NCI-H1417 (cell line): ENCODE measurements at regions not wholly inside any gene's neighbourhood (a gene's known extent, or its start where the extent isn't known, plus 50 kb on each side); places are given as distances from the start of the nearest gene placed in this dataset.
"Not testable (repeated sequence)": the region's sequence is repeated elsewhere in the genome, so short reads cannot be mapped to it uniquely, and the experiment has no call there.

Experiments used
- DNase-seq, 3 experiments: peaks; one replicate each; lab custom pipeline; 2025; lab: John Stamatoyannopoulos, UW

DNA sequence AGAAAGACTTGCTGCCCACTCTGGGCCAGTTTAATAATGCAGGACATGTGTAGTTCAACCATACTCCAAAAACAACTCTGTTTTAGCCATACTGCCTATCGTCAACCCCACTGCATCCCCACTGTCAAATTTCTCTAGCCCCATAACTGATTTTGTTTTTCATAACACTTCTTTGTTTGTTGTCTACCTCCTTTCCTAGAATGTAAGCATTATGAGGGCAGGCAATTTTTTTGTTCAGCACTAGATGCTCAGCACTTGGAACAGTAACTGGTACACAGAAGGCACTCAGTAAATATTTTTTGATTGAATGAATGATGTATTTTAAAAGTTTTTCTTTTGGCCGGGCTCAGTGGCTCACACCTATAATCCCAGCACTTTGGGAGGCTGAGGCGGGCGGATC, 183.8 kb upstream of the MKLN1 start:
- no peak for DNase-seq

DNA sequence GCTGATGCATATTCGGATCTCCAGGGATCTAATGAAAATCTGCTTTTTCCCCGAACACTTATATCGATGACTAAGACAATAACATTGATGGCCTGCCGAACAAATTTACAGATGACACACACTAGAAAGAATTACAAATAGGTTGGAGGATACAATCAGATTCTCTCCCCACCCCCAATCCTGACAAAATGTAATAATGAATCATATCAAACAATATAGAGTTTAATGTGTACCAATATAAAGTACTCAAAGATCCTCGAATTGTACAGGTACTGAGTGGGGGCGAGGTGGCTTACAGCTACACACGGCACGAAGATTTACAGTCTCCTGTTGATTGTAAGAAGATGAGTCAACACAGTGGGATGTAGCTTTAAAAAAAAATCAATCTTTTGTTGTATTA, 182.7 kb upstream of the MKLN1 start:
- no peak for DNase-seq

DNA sequence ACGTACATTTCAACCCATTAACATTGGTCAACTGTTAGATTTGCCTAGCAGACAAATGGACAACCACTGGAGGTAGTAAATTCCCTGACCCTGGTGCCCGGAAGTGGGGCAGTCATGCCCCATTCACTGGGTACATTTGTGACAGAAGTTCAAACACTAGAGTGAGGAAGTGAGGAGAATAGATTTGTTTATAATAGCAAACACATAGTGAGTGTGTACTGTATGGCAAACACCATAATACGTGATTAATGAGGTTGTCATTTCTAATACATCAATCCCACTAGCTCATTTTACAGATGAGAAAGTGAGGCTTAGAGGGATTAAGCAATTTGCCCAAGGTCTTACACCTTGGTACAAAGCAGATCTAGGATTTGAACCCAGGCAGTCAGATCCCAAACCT, 181.9 kb upstream of the MKLN1 start:
- DNase-seq, result peak in 1 of 3 experiments; percentile 56

DNA sequence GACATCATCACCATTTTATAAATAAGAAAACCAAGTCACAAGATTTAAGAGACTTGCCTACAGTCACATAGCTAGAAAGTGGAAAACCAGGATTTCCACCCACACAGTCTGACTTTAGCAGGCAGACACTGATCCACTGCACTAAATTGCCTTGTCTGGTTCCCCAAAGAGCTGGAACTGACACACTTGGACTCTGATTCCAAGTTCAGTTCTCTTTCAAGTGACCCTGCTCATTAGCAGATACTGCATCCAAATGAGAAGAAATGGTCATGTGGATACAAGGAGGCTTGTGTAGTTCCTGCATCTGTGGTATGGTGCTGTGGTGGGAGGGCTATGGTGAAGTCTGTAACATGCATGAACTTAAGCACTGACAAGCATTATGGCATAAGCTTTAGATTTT, 180.1 kb upstream of the MKLN1 start:
- no peak for DNase-seq

DNA sequence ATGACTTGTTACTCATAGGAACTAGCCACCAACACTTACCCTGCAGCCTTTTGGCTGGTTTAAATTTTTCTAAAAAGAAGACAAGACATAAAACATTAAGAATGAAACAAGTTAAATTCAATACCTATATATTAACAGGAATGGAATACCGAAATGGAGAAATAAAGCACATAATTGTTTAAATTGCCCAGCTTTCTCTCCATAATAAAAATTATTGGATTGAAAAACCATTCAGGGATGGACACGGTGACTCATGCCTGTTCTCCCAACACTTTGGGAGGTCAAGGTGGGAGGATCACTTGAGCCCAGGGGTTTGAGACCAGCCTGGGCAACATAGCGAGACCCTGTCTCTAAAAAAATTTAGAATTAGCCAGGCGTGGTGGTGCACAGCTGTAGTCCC, 179.4 kb upstream of the MKLN1 start:
- DNase-seq, result no peak

DNA sequence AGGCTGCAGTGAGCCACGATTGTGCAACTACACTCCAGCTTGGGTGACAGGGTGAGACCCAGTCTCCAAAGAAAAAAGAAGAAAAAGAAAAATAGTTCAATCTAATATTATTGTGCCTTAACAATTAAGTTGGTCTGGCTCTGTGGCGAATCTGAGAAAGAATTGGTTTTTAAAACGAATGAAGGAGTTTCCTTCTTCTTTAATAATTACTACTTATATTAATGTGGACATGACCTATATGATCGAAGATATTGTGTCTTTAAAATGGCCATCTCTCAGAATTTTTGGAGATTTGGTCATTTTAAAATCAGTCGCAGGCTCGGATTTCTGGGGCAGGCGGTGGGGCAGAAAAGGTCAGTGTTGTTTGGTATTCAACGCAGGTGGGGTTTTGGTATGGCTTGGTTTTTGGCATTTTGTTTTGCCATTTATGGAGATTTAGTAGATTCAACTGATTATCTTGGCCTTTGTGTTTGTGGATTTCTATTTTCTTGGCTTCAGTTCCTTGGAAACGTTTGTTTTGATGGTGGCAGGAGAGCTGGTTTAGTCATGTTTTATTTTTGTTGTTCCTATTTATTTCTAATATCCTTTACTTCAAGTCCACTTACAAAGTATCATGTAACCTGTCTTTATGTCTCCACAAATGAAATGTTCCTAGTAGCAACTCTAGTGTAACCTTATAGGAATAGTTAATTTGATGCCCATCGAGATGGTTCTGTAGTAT, 178.8 kb upstream of the MKLN1 start:
- no peak for DNase-seq

DNA sequence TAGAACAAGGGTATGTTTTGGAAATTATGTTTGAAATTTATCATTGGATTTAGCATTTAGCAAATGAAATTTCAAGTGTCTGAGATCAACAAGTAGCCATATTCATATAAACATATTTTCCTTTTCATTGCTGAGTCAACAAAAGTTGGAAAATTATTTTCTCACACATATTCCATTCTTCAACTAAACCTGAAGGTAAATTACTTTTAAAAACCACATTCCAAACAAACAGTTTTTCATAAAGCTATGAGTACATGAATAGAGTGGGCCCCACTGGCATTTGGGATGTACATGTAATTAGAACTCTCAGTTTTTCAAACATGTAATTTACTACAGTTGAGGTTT, 178.3 kb upstream of the MKLN1 start:
- DNase-seq, result no peak

DNA sequence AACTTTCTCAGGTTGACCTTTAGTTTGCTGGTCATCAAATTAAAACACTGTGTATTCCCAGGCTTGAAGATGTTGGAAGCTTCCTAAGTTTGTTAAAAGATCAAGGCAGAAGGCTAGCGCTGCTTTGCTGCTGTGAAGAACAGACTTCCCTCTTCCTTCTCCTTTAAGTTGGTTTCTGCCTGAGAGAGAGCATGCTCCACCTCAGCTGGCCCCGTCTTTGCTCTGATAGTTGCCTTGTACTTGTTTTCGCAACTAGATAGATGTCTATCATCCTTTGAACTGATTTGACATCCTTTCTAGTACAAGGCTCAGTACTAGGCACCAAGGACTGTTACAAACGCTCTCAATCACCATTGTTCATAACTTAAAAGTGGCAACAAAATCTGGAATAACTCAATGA, 177.8 kb upstream of the MKLN1 start:
- no peak for DNase-seq

DNA sequence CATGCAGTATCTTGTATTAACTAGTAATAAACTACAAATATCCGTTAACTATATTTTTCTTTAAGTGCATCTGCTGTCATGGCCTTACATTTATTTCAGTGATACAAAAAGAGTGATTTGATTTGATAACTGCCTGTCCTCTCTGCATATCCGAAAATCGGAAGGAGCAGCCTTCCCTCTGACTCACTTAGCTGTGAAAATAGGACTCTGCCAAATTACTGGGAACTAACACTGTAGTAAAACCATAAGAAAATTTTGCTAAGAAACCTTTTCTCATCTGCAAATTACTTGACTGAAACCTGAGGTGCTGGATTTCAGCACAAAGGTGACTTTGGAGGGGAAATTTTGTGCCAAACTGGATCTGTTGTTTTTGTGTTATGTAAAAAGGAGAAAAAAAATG, 176.6 kb upstream of the MKLN1 start:
- no peak for DNase-seq

DNA sequence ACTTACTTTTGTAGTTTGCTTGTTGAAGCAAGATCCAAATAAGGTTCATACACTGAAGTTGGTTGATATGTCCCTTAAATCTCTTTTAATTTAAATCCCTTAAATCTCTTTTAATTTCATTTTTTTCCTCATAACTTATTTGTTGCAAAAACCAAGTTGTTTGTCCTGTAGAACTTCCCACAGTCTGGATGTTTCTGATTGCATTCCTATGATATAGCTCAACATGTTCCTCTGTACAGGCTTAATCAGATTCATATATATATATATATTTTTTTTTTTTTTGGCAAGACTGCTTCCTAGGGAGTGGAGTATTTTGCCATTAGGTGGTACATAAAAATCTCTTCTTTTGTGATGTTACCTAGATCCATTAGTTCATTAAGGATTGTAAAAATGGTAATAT, 174.9 kb upstream of the MKLN1 start:
- no peak for DNase-seq

DNA sequence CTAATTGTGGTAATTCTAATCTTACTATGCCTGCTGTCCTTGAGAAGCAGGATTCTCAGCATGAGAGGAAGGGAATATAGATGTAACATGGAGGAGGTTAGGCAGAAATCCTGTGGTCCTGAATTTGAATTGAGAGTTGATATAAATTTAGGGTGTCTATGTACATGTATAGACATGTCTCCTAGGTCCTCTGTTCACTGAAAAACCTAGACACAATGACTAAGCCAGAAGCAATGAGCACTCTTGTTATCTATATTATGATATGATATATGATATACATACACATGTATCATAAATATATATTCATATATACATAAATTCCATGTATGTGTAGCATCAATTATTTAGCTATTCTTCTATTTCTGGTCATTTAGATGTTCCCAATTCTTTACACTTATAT, 173.3 kb upstream of the MKLN1 start:
- DNase-seq, result no peak

DNA sequence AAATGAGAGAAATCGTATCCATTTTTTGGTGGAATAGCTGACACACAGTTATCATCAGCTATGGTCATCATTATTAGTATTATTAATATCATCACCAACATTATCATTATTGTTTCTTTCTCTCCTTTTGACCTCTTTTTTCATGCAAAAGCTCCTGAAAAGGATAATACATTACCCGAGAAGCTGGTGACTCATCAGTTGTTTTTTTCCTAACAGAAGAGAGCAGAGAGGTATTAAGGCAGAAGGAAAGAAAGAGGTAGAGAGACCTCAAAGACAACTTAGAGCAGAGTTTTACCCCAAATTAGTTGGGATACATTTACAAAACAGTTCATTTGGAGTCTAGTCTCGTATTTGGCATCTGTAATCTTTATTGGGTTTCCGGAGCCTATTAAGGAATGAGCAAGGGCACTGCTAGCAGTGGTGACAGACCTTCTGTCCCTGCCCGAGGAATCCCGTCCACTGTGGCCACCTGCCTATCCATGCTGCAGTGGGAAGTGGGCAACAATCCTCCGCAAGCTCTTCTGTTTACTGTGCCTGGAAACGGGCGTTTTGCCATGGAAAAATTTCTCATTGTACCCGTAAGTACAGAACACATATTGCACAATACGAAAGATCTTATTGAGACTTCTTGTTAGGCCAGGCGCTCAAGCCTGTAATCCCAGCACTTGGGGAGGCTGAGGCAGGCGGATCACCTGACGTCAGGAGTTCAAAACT, 170.0 kb upstream of the MKLN1 start:
- DNase-seq, result no peak

DNA sequence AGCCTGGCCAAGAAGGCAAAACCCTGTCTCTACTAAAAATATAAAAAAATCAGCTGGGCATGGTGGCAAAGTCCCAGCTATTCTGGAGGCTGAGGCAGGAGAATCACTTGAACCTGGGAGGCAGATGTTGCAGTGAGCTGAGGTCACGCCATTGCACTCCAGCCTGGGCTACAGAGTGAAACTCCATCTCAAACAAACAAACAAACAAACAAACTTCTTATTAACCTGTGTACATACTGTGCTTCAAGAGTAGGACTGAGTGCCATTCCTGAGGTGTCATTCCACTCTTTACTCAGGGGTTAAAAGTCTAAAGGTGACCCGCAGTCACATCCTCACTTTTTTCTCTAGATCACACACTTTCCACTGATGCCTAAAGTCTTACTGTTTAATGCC, 169.4 kb upstream of the MKLN1 start:
- not testable (repeated sequence) for DNase-seq

DNA sequence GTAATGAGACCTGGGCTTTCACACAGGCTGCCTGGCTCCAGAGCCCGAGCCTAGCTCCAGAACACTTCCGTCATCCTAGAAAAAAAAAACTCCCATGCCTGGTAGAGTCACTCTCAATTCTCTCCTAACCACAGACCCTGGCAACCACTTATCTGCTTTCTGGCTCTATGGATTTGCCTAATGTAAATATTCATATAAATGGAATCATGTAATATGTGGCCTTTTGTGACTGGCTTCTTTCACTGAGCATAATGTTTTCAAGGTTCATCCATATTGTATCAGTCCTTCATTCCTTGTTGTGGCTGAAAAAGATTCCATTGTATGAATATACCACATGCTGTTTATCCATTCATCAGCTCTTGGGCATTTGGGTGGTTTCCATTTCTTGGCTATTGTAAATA, 167.7 kb upstream of the MKLN1 start:
- DNase-seq, result no peak

DNA sequence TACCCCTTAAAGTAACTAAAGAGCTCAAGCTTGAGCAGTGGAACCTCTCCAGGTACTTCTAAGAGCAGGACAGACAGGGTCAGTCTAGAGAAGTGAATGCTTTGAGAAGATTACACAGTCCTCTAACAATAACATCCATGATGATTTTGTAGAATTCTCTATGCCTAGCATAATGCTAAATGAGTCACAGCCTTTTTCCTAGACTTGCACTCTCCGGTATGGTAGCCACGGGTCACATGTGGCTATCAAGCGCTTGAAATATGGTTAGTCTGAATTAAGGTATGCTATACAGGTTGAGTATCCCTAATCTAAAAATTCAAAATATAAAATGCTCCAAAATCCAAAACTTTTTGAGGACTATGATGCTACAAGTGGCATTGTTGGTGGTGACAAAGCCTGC, 166.6 kb upstream of the MKLN1 start:
- no peak for DNase-seq

DNA sequence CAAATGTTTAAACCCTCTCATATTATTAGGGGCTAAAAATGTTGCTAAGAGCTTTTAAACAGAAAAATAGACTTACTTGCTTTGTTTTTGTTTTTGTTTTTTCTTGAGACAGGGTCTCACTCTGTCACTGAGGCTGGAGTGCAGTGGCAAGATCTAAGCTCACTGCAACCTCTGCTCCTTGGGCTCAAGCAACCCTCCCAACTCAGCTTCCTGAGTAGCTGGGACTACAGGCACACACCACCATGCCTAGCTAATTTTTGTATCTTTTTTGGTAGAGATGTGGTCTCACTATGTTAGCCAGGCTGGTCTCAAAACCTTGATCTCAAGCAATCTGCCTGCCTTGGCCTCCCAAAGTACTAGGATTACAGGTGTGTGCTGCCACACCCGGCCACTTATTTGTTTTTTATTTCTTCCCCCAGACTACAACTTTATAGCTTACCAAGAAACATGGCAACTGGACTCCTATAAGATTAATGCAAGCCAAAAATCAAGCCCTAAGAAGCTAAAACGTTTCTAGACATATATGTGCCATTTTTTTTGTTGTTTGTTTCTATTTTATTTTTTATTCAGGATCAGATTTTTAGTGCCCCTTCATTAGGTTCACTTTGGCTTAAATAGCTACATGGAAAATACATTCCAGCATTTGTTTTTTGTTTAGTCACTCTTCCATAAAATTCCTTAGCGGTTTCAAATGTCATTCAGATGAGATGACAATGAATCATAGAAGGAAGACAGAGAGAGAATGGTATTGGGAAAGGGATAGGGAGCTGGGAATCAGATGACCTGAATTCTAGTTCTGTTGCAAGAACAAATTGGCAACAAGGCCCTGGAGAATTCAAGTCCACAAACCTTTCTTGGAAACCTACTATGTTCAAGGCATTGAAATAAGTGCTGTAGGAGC, 163.4 kb upstream of the MKLN1 start:
- DNase-seq, result no peak

DNA sequence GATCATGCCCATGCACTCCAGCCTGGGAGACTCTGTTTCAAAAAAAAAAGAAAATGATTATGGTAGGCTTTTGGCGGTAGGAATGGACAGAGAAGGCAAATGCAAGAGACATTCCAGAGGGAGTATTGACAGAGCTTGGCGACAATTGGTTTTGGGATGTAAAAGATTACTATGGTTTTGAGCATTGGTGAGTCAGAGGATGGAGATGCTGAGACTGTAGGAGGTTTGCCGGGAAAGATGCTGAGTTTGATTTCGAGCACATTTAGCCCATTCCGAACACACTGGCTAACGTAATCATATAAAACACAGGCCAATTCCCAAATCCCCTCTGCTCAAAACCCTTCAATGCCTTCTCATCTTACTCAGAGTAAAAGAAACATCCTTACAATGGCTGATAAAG, 161.6 kb upstream of the MKLN1 start:
- no peak for DNase-seq

DNA sequence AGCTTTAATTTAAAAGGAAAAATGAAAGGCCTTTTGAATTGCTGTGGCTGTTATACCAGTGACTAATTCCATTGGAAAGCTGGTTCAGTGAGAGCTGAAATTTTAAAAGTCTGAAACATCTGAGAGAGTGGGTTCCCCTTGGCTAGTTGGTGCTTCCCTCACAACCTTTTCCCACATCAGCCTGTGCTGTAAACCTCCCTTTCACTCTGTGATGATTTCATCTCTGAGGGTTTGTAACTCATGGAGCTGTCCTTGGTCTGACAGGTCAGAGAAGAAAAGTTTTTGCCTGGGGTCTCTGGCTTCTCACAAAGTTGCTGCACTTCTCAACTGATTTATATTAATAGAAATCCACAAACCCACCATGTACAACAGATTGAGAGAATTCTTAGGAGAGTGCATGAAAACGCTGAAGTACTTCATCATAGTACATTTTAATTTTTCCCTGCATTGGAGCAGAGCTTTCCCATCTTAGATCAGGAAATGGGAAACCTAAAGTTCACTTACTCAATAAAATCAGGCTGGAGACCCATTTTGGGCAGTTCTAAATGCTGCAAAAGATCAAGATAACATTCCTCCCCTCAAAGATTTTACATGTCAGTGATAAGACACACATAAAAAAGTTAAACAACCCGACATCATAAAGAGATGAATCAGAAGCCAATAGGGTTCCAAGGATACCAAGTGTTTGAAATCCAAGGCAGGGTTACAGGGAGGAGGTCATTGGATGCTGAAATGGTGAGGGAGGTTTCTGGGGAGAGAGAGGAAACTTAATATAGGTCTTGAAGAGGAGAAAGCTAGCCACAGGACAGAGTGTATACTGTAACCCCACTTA, 157.0 kb upstream of the MKLN1 start:
- no peak for DNase-seq

DNA sequence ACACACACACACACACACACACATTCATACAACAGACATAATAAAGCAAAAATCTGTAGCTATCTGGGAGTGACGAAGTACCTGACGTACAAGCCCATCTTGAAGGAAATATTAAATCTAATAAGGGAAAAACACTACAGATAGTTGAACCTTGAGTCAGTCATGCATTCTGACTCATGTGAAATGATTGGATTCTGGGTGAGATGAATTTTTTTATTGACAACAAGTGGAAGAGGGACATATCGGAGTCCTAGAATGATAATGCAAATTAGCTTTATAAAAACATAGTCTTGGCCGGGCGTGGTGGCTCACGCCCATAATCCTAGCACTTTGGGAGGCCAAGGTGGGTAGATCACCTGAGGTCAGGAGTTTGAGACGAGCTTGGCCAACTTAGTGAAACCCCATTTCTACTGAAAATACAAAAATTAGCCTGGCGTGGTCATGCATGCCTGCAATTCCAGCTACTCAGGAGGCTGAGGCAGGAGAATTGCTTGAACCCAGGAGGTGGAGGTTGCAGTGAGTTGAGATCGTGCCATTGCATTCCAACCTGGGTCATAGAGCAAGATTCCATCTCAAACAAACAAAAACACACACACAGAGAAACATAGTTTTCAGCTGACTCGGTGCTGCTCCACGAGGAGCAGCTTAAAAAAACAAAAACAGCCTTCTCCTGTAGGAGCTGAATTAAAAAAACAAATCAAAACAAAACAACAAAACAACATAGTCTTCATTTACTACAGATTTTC, 154.4 kb upstream of the MKLN1 start:
- no peak for DNase-seq

DNA sequence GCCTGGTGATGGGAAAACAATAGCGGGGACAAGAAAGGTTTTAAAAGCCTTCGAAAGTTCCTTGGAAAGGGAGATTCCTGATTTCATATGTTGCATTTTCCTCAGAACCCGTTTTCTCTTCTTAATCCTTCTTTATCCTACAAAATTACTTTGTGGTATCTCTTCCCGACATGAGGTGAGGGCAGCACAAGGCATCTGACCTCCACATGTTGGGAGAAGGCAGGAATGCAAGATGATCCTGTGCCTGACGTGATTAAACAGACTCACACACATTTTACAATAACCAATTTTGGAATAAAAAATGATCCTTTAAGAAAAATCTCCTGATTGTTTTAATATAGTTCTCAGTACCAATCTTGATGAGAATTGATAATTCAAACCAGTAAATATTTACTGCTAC, 153.3 kb upstream of the MKLN1 start:
- DNase-seq, result no peak

DNA sequence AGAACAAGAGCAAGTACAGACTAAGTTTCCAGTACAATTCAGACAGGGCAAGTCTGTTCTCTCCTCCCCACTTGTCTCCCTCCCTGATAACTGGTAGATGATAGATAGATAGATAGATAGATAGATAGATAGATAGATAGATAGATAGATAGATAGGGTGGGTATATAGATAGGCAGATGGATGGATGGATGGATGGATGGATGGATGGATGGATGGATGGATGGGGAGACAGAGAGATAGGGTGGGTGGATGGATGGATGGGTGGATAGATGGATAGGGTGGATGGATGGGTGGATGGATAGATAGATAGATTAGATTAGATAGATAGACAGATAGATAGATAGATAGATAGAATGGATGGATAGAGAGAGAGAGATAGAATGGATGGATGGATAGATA, 152.8 kb upstream of the MKLN1 start:
- no peak for DNase-seq
